H1 (cell line): ENCODE measurements at regions not wholly inside any gene's neighbourhood (a gene's known extent, or its start where the extent isn't known, plus 50 kb on each side); places are given as distances from the start of the nearest gene placed in this dataset.

Experiments
- CEBPB ChIP-seq: IDR thresholded peaks from 2 replicates; pipeline ENCODE4 v1.6.1; 2012; ENCODE audit warnings: low read depth, low read length
- GABPA ChIP-seq: IDR thresholded peaks from 2 replicates; pipeline ENCODE4 v1.6.1; 2011; ENCODE audit warnings: mild to moderate bottlenecking, low read length, moderate library complexity, borderline replicate concordance; ENCODE audit not compliant: insufficient read depth
- JUN ChIP-seq: IDR thresholded peaks from 2 replicates; pipeline ENCODE4 v1.6.1; 2011; ENCODE audit warnings: low read depth, mild to moderate bottlenecking, improper control_type of control experiment, low read length
- NRF1 ChIP-seq: IDR thresholded peaks from 2 replicates; pipeline ENCODE4 v1.6.1; 2011; ENCODE audit warnings: mild to moderate bottlenecking, low read depth, low read length, improper control_type of control experiment
- PHF8 ChIP-seq: fragments of 200-600 bp; sonication (generic); conservative IDR thresholded peaks from 2 replicates; pipeline ENCODE4 v1.7.1; 2012; ENCODE audit warnings: low read depth, mild to moderate bottlenecking, inconsistent platforms, low read length, moderate library complexity
- POLR2A ChIP-seq, 2 experiments: IDR thresholded peaks; 1 replicate in 1 of 2; 2 replicates in 1 of 2; pipeline ENCODE4 v1.6.1; 2011; ENCODE audit warnings: low read depth in 2 of 2, low read length in 2 of 2, mild to moderate bottlenecking in 2 of 2; ENCODE audit errors: control extremely low read depth in 1 of 2
- POLR2AphosphoS5 ChIP-seq: IDR thresholded peaks from 2 replicates; pipeline ENCODE4 v1.6.1; 2011; ENCODE audit warnings: low read depth, low read length
- RFX5 ChIP-seq: IDR thresholded peaks from 2 replicates; pipeline ENCODE4 v1.6.1; 2011; ENCODE audit warnings: low read depth, low read length, improper control_type of control experiment, borderline replicate concordance
- TF ChIP-seq, protein P1 (sequence below), 3 experiments: IDR thresholded peaks; 1 replicate in 2 of 3; 2 replicates in 1 of 3; pipeline versions ENCODE4 v1.5.1 to v1.6.1; 2011; ENCODE audit warnings: low read length in 3 of 3, mild to moderate bottlenecking in 3 of 3, inconsistent platforms in 2 of 3, low read depth in 1 of 3, moderate library complexity in 1 of 3; ENCODE audit not compliant: insufficient read depth in 1 of 3; ENCODE audit errors: control extremely low read depth in 1 of 3
- TF ChIP-seq, protein P2 (sequence below): IDR thresholded peaks from 2 replicates; pipeline ENCODE4 v1.6.1; 2012; ENCODE audit warnings: inconsistent platforms
- TF ChIP-seq, protein P3 (sequence below): IDR thresholded peaks from 2 replicates; pipeline ENCODE4 v1.6.1; 2011; ENCODE audit warnings: low read depth, mild to moderate bottlenecking, low read length; ENCODE audit not compliant: insufficient read depth

DNA sequence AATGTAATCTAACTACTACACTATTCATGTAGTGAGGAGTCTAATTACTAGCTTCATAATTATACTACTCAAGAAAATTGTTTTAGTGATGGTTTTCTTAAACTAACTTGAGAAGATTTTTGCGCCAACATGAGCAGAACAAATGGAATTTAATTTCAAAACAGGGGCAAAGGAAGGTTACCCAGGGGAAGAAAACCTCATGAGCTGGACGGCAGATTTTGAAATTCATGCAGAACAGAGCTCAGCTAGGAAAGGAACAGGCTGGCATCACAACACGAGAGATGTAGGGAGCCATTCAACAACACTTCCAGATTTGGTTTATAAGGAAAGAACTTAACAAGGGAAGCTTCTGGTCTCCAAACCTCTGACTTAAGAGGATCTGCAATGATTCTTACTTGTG is 235.3 kb upstream of the PRKCQ start:
- TF ChIP-seq RFX5: no peak
- TF ChIP-seq, protein P1, sequence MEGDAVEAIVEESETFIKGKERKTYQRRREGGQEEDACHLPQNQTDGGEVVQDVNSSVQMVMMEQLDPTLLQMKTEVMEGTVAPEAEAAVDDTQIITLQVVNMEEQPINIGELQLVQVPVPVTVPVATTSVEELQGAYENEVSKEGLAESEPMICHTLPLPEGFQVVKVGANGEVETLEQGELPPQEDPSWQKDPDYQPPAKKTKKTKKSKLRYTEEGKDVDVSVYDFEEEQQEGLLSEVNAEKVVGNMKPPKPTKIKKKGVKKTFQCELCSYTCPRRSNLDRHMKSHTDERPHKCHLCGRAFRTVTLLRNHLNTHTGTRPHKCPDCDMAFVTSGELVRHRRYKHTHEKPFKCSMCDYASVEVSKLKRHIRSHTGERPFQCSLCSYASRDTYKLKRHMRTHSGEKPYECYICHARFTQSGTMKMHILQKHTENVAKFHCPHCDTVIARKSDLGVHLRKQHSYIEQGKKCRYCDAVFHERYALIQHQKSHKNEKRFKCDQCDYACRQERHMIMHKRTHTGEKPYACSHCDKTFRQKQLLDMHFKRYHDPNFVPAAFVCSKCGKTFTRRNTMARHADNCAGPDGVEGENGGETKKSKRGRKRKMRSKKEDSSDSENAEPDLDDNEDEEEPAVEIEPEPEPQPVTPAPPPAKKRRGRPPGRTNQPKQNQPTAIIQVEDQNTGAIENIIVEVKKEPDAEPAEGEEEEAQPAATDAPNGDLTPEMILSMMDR (IDR thresholded peaks at IDR 0.05; ENCODE audit: control extremely low read depth in 1 of 3, insufficient read depth in 1 of 3, low read depth in 1 of 3, low read length in 3 of 3): no peak
- TF ChIP-seq JUN: no peak
- TF ChIP-seq CEBPB: no peak
- TF ChIP-seq NRF1: no peak
- TF ChIP-seq GABPA: no peak
- TF ChIP-seq PHF8: no peak
- TF ChIP-seq POLR2A (IDR thresholded peaks at IDR 0.05; ENCODE audit: control extremely low read depth in 1 of 2, low read depth in 2 of 2, low read length in 2 of 2): no peak
- TF ChIP-seq, protein P2, sequence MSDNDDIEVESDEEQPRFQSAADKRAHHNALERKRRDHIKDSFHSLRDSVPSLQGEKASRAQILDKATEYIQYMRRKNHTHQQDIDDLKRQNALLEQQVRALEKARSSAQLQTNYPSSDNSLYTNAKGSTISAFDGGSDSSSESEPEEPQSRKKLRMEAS: no peak
- TF ChIP-seq POLR2AphosphoS5: no peak
- TF ChIP-seq, protein P3, sequence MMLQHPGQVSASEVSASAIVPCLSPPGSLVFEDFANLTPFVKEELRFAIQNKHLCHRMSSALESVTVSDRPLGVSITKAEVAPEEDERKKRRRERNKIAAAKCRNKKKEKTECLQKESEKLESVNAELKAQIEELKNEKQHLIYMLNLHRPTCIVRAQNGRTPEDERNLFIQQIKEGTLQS: no peak
